Cardiac septum (tissue), 1 donor: ENCODE measurements at regions not wholly inside any gene's neighbourhood (a gene's known extent, or its start where the extent isn't known, plus 50 kb on each side); places are given as distances from the start of the nearest gene placed in this dataset.

Experiments
- DNase-seq: peaks from one replicate; pipeline ENCODE4 v3.0.0-alpha.2; 2020; ENCODE audit warnings: low spot score
- intact Hi-C: fragments of 100-400 bp; cut with DNase I; formaldehyde crosslinking; loops from one replicate; pipeline ENCODE4 v1.14.0; 2022
- donor health status: DM: no; HTN: no; CAD: no.

DNA sequence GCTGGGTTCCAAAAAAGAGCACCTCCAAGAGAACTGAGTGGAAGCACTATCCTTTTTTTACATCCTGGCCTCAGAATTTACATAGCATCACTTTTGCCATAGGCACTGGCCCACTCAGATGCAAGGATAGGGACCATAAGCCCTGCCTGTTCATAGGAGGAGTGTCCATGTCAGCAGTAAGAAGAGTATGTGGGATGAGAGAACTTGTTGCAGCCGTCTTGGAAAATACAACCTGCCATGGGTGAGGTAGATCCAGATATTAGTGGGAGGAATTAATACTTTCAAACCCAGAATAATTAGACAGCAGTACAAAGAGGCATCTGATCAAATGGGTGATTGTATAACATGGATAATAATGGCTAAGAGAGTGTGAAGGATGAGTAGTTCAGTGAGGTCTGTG lies 110.7 kb upstream of the CELF4 start:
- DNase-seq, result no peak
- intact Hi-C loops, result no loop called here

DNA sequence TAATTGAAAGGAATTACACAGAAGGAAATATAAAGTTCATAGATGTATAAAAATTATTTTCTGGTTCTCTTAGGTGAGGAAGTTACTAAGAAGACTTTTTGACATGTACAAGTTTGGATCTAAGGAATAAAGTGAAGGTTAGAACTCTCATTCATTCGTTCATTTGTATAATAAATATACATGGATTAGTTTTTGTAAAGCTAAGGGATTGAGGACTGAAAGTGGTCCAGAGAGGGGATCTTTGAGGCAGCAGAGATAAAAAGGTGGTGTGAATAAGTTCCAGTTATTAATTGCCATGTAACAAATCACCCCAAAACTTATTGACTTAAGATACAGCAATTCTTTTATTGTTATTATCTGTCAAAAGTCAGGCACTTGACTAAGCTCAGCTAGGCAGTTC lies 110.1 kb upstream of the CELF4 start:
- intact Hi-C loops, result no loop called here
- no peak for DNase-seq

DNA sequence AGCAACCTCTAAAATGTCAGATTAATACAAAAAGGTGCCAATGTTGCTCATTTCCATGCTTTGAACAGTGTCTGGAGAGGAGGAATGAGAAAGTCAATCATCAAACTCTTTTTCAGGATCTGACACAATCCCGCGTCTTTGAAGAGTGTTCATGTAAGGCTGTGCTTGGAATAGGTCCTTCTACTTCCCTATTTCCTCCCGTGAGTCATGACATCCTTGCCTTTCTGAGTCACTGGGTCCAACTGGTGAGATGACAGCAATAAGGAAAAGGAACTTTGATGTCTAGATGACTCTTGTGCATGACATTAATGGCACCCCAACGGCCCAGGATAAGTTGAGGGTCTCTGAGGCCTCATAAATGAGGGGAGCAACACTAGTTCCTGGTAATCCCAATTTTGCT lies 109.0 kb upstream of the CELF4 start:
- intact Hi-C loops, result no loop called here
- no peak for DNase-seq

DNA sequence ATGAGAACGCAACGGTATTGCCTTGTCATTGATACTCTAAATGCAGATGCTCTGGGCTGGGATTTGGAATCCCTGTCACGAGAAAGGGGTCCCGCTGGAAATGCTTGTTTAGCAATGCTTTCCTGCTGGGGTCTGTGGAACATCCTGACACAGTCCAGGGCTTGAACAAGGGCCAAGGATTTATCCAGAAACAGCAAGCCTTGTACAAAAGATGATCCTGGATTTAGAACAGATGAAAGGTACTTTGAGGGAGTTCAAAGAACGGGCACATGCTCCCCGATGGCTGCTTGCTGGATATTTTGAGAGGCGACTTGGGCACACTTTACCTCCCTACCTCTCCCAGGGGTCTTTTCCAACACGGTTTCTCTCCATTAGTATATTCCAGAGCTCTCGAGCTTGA lies 108.1 kb upstream of the CELF4 start:
- intact Hi-C loops, result no loop called here
- no peak for DNase-seq

DNA sequence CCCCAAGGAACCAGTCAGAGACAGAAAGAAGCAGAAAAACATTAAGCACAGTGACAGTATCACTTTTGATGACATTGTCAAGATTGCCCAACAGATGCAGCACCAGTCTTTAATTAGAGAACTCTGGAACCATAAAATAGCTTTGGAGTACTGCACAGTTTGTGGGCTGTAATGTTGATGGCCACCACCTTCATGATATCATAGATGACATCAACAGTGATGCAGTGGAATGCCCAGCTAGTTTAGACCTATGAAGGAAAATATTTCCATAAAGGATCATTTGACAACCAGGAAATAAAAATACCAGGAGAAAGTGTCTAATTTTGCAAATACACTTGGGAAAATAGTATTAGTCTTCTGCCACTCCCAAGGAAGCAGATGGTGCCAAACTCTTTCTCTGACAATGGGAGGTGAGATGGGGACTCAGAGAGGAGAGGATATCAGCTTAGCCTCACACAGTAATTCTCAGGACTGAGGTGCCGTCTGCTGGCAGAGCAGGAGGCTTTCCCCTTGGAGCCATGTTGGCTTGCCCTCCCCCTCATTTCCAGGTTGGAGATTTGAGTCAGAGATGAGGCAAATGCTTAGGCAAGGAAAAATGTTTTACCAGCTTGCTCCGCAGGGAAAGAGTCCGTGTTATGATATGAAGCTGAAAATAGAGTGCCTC lies 107.5 kb upstream of the CELF4 start:
- no peak for DNase-seq
- intact Hi-C loops, result no loop called here

DNA sequence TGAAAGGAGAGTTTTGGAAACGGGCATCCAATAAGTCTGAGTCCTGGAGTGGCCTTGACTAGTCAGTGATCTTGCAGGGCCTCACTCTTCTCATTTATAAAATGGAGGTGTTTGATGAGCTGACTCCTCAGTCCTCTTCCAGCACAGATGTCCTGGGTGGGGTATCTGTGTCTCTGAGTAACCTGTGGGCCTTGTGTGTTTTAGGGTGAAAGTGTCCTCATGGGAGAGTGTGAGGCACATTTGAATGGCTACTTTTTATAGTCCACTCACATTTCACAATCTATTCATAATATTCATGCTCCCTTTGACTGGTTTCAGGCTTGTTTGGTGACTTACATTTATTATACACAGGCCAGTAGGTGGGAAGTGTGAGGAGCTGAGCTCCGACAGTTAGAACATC lies 106.4 kb upstream of the CELF4 start:
- intact Hi-C loops, result no loop called here
- DNase-seq, result no peak

DNA sequence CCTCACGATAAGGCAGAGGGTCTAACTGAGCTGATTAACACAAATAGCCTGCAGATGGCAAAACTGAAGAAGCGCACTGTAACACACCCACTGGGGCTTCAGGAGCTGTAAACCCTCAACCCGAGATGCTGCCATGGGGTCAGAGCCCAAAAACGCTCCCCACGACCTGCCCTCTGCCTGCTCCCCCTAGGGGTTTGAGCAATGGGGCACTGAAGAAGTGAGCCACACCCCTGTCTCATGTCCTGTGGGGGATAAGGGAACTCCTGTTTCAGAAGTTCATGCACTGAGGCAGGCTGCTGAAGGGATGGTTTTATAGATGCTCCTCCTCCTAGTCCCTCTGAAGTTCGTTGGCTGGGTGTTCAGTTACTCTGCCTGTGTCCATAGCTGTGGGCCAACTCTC lies 105.9 kb upstream of the CELF4 start:
- intact Hi-C loops, result no loop called here
- DNase-seq, result no peak

DNA sequence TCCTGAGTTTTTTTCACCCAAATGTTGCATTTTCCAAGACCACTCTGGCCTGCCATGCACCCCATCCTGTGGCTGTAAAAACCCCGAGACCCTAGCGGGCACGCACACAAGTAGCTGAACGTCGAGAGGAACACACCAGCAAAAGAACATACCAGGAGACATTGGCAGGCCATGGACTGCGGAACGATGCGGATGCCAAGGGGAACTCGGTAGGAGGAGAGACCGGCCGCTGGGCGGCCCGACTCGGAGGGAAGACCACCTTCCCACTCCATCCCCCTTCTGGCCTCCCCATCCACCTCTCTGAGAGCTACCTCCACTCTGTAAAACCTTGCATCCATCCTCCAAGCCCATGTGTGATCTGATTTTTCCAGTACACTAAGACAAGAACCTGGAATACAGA lies 105.5 kb upstream of the CELF4 start:
- intact Hi-C loops, result no loop called here
- no peak for DNase-seq

DNA sequence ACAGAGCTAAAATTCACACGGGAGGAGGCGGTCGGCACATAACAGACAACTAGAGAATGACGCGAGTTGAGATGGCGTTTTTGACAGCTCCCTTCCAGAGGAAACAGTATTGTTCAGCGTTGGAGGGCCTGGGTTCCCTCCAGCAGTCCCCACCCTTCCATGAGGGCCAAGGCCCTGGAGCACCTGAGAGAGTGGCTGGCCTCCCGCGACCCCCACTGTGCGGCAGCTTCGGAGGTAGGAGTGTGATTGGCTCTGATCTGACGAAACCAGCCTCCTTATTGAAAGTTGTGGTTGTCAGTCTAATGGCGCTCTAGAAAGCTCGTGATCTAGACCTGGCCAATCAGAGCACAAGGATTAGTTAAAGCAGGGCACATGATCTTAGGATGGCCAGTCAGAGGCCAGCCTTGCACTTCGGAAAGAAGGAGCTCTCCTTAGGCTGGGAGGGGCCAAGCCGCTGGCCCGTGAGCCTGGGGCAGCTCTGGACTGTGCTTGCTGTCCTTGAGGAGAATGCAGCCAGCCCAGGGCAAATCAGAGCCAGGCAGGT lies 104.5 kb upstream of the CELF4 start:
- intact Hi-C loops, result no loop called here
- no peak for DNase-seq

DNA sequence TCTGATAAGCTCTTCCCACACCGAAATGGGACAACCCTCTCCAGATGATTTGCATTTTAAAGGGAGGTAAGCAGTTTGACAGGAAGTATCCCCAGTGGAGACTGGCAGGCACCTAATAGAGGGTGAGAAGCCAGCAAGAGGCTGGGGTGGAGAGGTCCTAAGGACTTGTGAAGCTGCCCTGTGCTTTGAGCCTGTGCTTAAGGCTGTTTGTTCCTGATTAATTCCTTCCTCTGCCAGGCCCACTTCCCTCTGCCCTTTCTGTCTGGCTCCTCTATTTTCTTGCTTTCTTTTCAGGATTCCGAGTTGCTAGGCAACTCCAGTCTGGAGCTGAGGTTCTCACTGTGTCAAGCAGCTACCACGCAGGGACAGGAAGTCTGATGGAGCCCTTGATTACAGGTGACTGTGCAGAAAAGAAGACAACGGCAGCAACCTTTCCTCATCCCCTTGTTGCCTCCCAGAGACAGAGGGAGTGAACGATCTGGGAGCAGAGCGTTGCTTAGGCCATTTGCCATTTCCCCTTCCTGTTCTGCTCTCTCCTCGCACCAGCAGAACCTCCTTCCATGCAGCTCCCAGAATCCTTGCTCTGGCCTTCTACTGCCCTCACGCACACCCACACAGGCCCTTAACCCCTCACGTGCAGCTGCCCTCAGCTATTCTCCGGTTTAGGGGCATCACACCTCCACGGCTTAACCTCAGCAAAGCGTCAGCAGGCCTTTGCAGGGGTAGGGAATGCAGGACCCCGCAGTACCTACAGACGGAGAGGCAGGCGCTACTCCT lies 103.6 kb upstream of the CELF4 start:
- intact Hi-C loops, result no loop called here
- no peak for DNase-seq

DNA sequence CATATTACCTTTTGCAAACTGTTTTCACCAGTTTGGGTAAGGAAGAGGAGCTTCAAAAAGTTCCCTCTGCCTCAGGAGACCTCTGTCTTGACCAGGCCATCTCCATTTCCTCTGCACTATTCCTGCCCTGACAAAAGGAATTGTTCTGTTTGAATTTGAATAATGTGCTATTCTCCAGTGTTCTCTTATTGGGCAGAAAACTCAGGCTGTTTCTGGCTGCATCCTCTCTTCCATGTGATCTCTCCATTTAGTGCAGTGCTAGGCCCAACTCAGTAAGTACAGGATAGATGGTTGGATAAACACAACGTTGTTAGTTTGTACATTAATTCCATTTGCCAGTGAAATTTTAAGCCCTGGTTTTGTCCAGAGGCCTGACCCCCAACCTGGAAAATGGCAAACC lies 102.2 kb upstream of the CELF4 start:
- intact Hi-C loops, result no loop called here

DNA sequence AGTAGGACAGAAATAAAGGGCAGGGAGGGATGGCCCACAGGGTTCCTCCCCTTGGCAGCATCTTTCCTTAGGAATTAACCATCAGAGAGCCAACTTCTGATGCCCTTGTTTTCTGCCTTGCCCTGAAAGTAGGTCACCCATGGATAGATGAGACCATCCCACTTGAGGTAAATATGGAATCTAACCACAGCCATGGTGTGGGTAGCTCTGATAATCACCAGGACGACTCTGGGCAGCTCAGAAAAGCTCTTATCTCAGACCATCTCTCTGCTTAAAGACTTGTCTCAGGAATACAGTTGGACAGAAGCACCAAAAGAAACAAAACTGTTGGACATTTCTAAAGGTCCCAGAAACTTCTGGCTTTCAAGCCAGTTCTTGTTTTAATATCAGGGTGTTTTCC lies 101.4 kb upstream of the CELF4 start:
- no peak for DNase-seq
- intact Hi-C loops, result no loop called here

More for the DNA sequence above, 102.2 kb upstream of the CELF4 start:
- DNase-seq, result no peak

DNA sequence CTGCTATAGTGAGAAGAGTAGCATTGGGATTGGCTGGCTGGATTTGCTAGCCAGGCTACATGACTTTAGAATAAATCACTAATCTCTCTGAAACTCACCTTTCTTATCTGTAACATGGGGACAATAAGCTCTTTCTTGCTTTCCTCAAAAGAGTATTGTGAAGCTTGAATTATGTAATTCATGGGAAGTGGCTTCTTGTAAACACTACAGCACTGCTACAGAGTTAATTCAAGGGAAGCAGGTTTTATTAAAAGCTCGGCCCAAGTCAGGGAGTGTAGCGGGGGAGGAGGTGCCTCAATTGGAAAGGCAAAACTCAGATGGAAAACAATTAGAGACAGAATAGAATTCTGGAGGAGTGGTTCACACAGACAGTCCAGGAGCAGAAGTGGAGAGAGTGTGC lies 100.9 kb upstream of the CELF4 start:
- DNase-seq, result no peak
- intact Hi-C loops, result no loop called here

DNA sequence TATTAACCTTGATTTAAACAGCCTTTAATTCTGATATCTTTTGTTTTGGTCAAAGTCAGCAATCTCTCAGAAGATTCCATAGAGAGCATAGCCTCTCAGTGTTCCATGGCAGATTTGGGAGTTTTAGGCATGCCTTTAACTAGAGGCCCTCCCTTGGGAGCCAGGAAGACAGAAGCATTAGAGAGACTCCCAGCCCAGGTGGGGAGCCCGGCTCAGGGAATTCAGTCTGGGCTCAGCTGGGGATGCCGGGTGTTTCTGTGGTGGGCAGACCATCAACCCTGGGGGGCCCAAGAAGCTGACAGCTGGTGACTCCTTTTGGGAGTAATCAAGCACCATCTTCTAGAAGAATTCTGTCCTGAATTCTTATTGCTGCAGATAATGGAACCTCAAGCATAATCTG lies 99.7 kb upstream of the CELF4 start:
- intact Hi-C loops, result no loop called here
- no peak for DNase-seq

DNA sequence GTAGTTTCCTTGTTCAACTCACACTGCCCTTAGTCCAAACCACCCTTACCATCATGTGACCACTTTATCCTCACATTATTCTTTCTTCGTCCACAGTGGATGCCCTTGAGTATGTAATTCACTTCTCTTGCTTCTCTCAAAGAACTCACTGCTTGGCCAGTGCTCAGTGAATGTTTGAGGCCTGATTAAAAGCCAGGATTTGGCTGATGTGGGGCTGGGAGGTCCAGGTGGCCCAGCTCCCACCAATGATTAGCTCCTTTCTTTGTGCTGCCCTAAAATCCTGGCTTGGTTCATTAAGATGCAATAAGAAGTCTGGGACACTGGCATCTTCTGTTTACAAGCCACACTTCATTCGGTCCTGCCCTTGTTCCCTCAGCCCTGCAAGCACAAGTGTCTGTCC lies 97.8 kb upstream of the CELF4 start:
- intact Hi-C loops, result no loop called here
- no peak for DNase-seq

DNA sequence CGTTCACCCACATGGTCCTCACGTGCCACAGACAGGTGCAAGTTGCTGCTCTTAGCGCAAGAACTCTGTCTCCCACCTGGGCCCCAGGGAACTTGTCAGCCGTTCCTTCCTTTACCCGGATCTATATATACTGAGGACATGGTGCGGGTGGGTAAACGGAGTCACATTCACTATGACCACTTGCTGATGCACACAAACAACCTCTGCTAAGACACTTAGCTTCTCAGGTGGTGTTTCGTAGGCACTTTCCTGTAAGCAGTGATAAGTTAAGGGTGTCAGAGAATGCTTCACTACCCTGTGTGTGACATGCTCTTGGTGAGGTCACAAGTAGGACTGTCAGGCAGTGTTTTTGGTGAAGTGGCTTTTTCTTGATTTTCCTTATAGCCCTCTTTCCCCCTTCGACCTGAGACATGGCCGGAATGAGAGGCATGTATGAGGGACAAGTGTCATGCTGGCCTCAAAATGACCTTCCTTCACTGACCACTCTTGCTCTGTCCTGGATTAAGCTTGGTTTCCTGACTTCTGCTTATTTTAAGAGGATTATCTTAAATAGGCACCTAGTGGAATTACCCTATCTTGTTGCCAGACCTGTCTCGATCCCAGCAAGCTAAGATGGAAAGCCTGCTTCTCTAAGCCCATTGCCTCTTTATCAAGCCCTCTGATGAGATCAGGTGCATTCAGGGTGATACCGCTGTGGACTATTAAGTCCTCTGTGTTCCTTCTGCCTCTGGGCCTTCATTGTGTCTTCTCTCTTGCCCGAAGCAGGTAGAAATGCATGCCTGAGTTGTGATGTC lies 97.1 kb upstream of the CELF4 start:
- DNase-seq, result no peak
- intact Hi-C loops, result no loop called here

DNA sequence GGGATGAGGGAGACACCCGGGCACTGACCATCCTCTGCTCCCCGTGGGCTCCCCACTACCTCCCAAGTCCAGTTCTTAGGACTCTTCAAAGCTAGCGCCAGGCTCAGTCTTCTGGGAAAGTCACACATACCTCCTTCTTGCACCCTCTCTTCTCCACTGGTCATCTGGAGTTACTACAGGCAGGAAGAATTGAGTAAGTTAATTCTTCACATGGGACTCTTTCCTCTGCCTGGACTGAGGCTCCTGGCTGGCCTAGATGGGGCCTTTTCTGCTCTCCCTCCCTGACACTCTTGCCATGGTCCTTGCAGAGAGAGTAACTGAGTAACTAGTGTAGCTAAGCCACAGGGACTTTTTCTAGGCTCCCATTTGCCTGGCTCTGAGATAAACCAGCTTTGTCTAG lies 96.5 kb upstream of the CELF4 start:
- intact Hi-C loops, result no loop called here
- DNase-seq, result no peak

DNA sequence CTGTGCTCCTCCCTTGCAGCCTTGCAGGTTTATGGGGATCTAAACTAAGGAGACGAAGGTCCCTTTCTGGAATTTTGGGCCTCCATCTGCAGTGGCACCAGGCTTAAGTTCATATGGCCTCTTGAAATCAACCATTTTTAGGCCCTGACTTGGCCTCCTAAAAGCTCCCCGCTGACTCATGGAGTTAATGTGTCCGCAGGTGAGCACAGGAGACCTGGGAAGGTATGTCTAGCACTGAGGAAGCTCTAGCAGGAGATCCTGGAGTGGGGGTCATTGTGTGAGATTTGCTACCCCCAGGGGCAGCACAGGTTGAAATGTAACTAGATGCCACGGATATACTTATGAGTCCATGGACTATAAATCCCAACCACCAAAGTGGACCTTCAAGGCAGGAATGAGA lies 95.9 kb upstream of the CELF4 start:
- intact Hi-C loops, result no loop called here
- no peak for DNase-seq

DNA sequence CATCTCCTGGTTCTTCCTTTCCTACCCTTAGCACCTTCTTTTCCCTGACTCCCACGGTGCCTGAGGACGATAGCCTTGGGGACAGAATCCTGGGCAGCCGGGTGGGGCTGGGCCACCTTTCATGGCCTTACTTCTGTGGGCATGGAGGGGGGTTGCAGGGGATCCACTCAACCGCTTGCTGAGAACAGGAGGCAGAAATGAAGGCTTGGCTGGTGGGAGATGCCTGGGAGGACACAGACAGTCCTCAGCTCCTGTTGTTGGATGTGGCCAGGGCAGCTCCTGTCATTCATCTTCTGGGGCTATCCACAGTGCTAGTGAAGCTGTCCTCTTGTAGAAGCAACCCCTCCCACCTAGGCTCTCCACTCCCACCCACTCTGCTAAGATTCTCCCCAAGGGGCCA lies 95.5 kb upstream of the CELF4 start:
- DNase-seq, result no peak
- intact Hi-C loops, result no loop called here

DNA sequence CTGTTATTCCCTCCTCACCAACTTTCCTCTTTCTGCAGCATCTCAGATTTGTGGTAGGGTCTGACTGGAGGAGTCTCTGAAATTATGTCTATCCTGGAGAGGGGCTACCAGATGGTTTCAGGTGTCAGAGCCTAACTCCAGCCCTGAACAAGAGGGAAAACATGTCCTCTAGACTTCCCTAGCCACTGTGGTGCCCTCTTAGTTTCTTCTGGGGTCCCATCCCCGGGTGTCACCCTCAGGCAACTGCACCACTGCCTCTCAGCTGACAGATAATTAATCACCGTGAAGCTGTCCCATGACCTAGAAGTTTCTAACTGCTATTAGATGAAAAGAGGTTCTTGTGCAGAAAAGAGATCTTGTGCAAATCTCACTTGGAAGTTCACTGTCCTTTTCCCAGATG lies 95.1 kb upstream of the CELF4 start:
- intact Hi-C loops, result no loop called here

DNA sequence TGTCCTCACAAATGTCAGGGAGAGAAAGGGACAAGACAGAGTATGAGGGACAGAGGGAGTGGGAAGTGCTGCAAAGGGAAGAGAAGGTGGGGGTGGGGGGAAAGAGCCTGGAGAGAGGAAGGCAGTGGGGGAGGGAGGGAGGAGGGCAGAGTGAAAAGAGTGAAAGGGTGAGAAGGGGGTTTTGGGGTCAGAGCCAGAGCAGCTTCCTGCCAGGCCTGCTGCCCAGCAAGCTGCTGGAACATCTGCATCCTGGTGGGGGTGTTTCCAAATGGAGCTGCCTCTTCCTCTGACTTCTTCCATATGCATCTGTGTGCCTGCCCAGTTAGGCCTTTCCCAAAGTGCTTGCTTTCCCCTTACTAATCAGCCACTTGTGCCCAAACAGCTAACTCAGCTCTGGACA lies 94.3 kb upstream of the CELF4 start:
- intact Hi-C loops, result no loop called here
- DNase-seq, result no peak

More for the DNA sequence above, 95.1 kb upstream of the CELF4 start:
- no peak for DNase-seq
